ENCODE measurements at regions not wholly inside any gene's neighbourhood (a gene's known extent, or its start where the extent isn't known, plus 50 kb on each side); places are given as distances from the start of the nearest gene placed in this dataset.

- TF ChIP-seq POLR2A (IDR thresholded peaks at IDR 0.05; ENCODE audit: low read length) (no peak), GATA1 (IDR thresholded peaks at IDR 0.05; ENCODE audit: low read depth, low read length) (no peak)
These were observed 53.5 kb upstream of the DUSP10 start for GRCh38 chr1:221795380-221795779.
